ENCODE measurements at regions not wholly inside any gene's neighbourhood (a gene's known extent, or its start where the extent isn't known, plus 50 kb on each side); places are given as distances from the start of the nearest gene placed in this dataset.
"Not testable (repeated sequence)": the region's sequence is repeated elsewhere in the genome, so short reads cannot be mapped to it uniquely, and the experiment has no call there.

GRCh38 chr20:40269274-40269673 lies 419.8 kb downstream of the MAFB start:
- not testable (repeated sequence) for TF ChIP-seq CTCF, POLR2A, POLR2AphosphoS5 (IDR thresholded peaks at IDR 0.05)

Data from sigmoid colon (tissue), 4 donors.